ENCODE measurements at regions not wholly inside any gene's neighbourhood (a gene's known extent, or its start where the extent isn't known, plus 50 kb on each side); places are given as distances from the start of the nearest gene placed in this dataset.

- Histone ChIP-seq H3K9me3 (no peaks in the 10 kb centered on the region), H3K36me3 (no peaks in the 10 kb centered on the region), H3K4me3 (no peak overlapping the region), H3K27ac (no peak overlapping the region), H3K27me3 (no peaks in the 10 kb centered on the region), H3K4me1 (no peaks in the 10 kb centered on the region)
- ATAC-seq (ENCODE audit: low FRiP score in 2 of 2) (no peak), DNase-seq (no peak)
- 73 to 76% methylated on average over 3 of the region's 3 CpGs for WGBS, 2 donors
- no peak for TF ChIP-seq EP300 (IDR thresholded peaks at IDR 0.05)
- TF ChIP-seq POLR2AphosphoS5 (IDR thresholded peaks at IDR 0.05), result no peak
- TF ChIP-seq, protein P1, sequence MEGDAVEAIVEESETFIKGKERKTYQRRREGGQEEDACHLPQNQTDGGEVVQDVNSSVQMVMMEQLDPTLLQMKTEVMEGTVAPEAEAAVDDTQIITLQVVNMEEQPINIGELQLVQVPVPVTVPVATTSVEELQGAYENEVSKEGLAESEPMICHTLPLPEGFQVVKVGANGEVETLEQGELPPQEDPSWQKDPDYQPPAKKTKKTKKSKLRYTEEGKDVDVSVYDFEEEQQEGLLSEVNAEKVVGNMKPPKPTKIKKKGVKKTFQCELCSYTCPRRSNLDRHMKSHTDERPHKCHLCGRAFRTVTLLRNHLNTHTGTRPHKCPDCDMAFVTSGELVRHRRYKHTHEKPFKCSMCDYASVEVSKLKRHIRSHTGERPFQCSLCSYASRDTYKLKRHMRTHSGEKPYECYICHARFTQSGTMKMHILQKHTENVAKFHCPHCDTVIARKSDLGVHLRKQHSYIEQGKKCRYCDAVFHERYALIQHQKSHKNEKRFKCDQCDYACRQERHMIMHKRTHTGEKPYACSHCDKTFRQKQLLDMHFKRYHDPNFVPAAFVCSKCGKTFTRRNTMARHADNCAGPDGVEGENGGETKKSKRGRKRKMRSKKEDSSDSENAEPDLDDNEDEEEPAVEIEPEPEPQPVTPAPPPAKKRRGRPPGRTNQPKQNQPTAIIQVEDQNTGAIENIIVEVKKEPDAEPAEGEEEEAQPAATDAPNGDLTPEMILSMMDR (IDR thresholded peaks at IDR 0.05), result no peak
- TF ChIP-seq POLR2A (IDR thresholded peaks at IDR 0.05), result no peak
Measured at GRCh38 chr2:162992828-162993227, 154.3 kb upstream of the KCNH7 start.

- no peaks in the 10 kb centered on the region for H3K4me1 ChIP-seq
- no peak for ATAC-seq (ENCODE audit: low FRiP score in 2 of 2)
- 39 to 58% methylated on average over 3 of the region's 3 CpGs for WGBS, 2 donors
- H3K27ac ChIP-seq, result no peak overlapping the region
- TF ChIP-seq POLR2AphosphoS5 (IDR thresholded peaks at IDR 0.05) (no peak), POLR2A (IDR thresholded peaks at IDR 0.05) (no peak), EP300 (IDR thresholded peaks at IDR 0.05) (no peak)
- TF ChIP-seq, protein P1 (IDR thresholded peaks at IDR 0.05), result no peak
- no peak for DNase-seq
- H3K27me3 ChIP-seq, result no peaks in the 10 kb centered on the region
- no peaks in the 10 kb centered on the region for H3K9me3 ChIP-seq
- H3K4me3 ChIP-seq, result no peak overlapping the region
- H3K36me3 ChIP-seq, result no peaks in the 10 kb centered on the region
Measured at GRCh38 chr2:162989507-162989906, 150.9 kb upstream of the KCNH7 start.

DNA sequence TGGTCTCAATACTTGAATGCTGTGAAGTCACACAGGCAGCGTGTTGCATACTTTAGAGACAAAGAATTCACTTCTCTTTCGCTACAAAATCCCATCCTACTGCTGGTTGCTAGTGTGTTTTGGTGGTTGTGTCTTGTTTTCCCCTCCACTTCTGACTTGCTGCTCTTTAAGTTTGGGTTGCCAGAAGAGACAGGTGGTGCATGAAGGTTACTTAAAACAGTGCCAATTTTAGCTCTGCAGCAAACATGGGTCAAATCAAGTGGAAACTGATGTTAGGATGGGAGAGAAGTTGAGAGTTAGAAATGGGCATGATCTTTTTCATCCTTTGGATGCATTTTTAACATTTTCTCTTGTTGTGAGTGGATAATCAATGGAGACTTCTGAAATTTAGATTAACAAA lies 136.2 kb upstream of the KCNH7 start:
- DNase-seq, result no peak
- H3K9me3 ChIP-seq, result no peaks in the 10 kb centered on the region
- no peak overlapping the region for H3K4me3 ChIP-seq
- TF ChIP-seq POLR2AphosphoS5 (IDR thresholded peaks at IDR 0.05), result no peak
- TF ChIP-seq, protein P1 (IDR thresholded peaks at IDR 0.05), result no peak
- TF ChIP-seq POLR2A (IDR thresholded peaks at IDR 0.05), result no peak
- TF ChIP-seq EP300 (IDR thresholded peaks at IDR 0.05), result no peak
- H3K36me3 ChIP-seq, result no peaks in the 10 kb centered on the region
- no peak for ATAC-seq (ENCODE audit: low FRiP score in 2 of 2)
- no peak overlapping the region for H3K27ac ChIP-seq
- H3K27me3 ChIP-seq, result no peaks in the 10 kb centered on the region
- 85 to 89% methylated on average over 2 of the region's 2 CpGs for WGBS, 2 donors
- H3K4me1 ChIP-seq, result no peaks in the 10 kb centered on the region

DNA sequence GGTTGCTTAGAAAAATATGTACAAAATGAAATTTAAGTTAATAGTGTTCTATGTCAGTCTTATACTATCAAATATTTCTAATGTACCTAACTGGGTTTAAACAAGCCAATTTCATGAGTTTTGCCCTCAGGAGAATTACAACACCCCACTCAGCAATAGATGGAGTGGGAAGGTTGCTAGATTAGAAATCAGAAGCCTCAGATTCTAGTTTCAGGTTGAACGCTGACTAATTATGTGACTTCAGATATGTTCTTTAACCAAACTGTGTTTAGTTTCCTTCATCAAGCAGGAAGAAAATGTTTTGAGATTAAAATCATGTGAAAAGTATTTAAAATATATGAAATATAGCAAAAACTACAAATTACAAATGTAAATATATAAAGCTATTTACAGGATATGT lies 133.8 kb upstream of the KCNH7 start:
- no peaks in the 10 kb centered on the region for H3K9me3 ChIP-seq
- ATAC-seq (ENCODE audit: low FRiP score in 2 of 2) (no peak), DNase-seq (no peak)
- no peak overlapping the region for H3K4me3 ChIP-seq
- no peaks in the 10 kb centered on the region for H3K36me3 ChIP-seq
- TF ChIP-seq POLR2AphosphoS5 (IDR thresholded peaks at IDR 0.05) (no peak), EP300 (IDR thresholded peaks at IDR 0.05) (no peak), POLR2A (IDR thresholded peaks at IDR 0.05) (no peak)
- TF ChIP-seq, protein P1 (IDR thresholded peaks at IDR 0.05), result no peak
- WGBS, 2 donors, result 78 to 90% methylated on average over 1 of the region's 1 CpG
- H3K27ac ChIP-seq, result no peak overlapping the region
- no peaks in the 10 kb centered on the region for H3K27me3 ChIP-seq
- H3K4me1 ChIP-seq, result no peaks in the 10 kb centered on the region

GRCh38 chr2:162968306-162968705 lies 129.7 kb upstream of the KCNH7 start:
- Histone ChIP-seq H3K9me3 (no peaks in the 10 kb centered on the region), H3K4me3 (no peak overlapping the region), H3K36me3 (no peaks in the 10 kb centered on the region), H3K4me1 (no peaks in the 10 kb centered on the region), H3K27me3 (no peaks in the 10 kb centered on the region), H3K27ac (no peak overlapping the region)
- TF ChIP-seq EP300 (IDR thresholded peaks at IDR 0.05) (no peak), POLR2A (IDR thresholded peaks at IDR 0.05) (no peak), POLR2AphosphoS5 (IDR thresholded peaks at IDR 0.05) (no peak)
- TF ChIP-seq, protein P1 (IDR thresholded peaks at IDR 0.05), result no peak
- no peak for ATAC-seq (ENCODE audit: low FRiP score in 2 of 2)
- WGBS, 2 donors, result 6 to 39% methylated on average over 1 of the region's 1 CpG
- no peak for DNase-seq
